GM21381 (cell line): ENCODE measurements at regions not wholly inside any gene's neighbourhood (a gene's known extent, or its start where the extent isn't known, plus 50 kb on each side); places are given as distances from the start of the nearest gene placed in this dataset.

Experiments
- ATAC-seq: cut with Tn5 transposase; IDR thresholded peaks from one replicate; pipeline ENCODE4 v1.9.1; 2021; ENCODE audit warnings: mild to moderate bottlenecking, moderate library complexity; ENCODE audit not compliant: unreplicated experiment

DNA sequence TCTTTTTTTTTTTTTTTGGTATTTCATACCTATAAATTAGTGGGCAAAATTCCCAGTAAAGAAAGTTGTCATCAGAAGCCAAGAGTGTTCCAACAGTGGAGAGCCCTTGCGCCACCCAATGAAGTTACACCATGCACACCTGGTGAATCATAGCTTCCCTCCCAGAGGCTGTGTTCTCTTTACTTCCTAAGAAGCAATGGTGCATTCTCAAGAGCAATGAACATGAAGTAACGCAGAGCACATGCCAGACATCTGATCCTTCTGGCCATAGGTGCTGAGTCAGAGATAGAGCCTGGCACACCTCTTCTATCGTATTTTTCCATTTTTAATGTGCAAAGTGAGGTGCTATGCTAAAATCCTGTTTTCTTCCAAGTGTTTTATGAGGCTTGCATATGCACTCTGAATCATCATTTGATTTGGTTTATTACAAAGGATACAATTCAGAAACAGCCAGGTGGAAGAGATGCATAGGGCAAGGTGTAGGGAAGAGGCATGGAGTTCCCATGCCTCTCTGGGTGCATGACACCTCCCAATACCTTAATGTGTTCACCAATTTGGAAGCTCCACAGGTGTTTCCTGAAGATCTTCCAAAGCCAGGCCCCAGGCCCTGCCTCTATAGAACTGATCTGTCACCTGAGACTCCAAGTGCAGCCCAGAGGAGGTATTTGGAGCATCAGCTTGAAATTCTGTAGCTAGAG is 408.0 kb downstream of the SIPA1L2 start:
- no peak for ATAC-seq

GRCh38 chr1:232218955-232219865 is 410.7 kb downstream of the SIPA1L2 start:
- ATAC-seq: no peak

DNA sequence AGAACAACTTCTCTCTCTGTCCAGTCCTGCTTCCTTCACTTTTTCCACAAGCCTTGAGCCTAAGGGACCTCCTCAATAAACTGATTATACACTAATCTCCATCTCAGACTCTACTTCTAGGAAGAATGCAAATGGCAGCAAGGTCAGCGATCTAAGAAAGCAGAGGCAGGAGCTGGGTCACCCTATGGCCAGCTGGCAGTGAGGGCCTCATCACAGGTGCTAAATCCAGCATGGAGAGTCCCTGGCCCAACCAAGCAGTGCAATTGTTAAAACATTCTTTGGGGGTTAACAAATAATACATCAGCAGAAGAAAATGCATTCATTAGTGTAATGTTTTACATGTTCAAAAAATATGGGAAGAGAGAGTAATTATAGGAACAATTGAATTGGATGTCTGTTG is 416.0 kb downstream of the SIPA1L2 start:
- no peak for ATAC-seq

GRCh38 chr1:232212253-232212652 is 417.7 kb downstream of the SIPA1L2 start:
- ATAC-seq: no peak

DNA sequence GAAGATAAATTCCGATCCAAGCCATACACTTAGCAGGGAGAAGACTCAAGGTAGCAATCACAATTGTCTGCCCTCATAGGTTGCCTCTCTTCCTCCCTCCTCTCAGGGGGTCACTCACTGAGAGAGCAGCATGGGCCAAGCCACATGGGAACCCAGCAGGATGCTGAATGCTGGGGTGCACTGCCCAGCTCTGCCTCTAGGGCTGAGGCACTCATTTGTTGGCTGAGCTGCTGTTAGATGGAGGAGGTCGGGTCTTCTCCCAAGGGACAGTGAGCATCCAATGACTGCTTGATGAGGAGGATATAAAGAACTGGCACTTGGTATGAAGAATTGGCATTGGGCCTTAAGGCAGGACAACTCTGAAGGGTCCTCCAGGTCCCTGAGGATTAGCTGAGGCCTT is 418.8 kb downstream of the SIPA1L2 start:
- peak; percentile 62 for ATAC-seq

DNA sequence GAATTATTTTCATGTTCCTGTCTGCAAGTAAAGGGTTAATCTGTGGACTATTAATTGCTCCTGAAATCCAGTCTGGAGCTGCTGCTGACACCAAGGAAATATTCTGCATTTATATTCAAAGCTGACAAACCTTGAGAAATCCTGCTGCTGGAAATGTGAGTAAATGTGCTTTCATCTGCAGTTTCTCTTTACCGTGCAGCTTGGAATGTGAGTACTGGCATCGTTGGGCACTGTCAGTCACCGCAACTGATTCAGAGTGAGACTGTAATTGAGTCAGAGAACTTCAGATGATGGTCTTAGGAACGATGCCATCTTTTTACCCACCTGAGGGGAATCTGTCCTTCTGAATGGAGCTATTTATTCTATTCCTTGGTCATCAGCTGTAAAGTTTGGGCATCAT is 420.6 kb downstream of the SIPA1L2 start:
- ATAC-seq: no peak

- no peak for ATAC-seq
Measured at GRCh38 chr1:232207073-232207866, 422.7 kb downstream of the SIPA1L2 start.

DNA sequence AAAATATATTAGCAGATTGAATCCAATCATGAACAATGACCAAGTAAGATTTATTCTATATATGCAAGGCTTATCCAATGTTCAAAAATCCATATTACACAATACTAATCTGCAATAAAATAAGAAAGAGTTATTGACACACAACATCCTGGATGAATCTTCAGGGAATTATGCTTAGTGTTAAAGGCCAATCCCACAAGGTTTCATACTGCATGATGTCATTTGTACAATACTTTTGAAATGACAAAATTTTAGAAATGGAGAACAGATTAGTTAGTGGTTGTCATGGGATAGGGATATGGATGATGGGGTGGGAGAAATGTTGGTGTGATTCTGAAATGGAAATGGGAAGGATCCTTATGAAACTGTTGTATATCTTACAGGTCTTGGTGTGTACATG is 425.7 kb downstream of the SIPA1L2 start:
- no peak for ATAC-seq

DNA sequence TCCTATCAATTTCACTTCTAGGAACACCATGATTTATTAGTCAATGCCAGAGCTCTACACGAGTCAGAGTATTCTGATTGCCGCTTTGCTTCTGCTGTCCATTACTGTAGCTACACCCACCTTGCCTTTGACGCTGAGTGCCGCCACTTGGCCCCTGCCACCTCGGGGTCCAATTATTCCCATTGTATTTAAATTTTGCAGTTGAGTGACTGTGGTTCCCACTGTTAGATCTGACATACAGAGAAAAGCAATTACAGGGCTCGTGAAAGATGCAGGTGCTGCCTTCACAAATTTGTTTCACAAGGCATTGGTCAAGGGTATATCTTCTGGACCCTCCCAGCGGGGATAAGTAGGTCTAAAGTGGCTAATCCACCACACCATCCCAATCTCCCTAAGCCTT is 428.9 kb downstream of the SIPA1L2 start:
- ATAC-seq: no peak

DNA sequence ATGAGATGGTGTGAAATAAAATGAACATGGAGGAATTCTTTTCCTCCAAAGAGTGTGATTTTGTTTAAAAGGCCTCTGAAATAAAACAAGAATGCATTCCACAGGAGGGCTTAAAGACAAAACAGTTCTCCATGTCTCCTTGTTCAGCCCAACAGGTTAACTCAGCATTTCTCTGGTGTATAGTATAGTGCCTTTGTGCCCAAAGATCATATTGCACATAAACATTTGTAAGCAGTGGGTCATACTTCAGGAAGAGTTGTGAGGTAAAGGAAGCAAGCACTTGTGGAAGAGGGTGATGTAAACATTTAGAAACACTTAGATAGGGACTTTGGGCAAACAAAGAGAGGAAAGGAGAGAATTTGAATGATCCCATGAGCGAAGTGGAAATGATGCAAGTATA is 433.9 kb downstream of the SIPA1L2 start:
- ATAC-seq: no peak

DNA sequence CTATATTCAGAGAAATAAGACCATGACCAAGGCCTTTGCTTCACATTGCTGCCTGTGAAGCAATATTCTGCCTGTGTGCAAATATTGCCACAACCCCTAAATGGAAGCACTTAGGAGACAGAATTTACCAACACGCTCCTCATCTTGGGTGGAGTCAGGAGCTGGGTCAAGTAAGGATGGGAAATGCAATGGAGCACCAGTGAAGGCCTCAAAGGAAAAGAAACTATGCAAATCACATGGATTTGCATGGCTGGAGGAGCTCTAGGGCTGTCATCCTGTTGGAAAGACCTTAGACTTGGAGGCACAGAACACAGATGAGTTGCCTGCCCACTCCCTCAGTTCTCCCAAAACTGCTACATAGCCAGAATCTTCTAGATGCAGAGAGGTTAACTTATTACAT is 435.5 kb downstream of the SIPA1L2 start:
- no peak for ATAC-seq

DNA sequence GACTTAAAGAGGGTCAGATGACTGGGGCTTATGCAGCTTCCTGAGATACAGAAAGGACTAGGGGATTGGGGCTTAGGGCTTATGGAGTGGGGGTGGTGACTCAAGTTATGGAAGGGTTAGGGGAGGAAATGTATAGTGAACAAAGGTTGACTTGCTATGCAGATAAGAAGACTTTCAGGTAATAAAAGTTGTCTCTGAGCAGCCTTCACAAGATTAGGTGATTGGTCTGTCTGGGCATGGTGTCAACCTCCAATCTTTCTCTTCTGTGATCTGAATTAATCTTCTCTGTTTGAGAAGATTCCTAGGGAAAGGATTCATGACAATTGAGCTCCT is 436.5 kb downstream of the SIPA1L2 start:
- no peak for ATAC-seq

GRCh38 chr1:232192781-232193450 is 437.0 kb downstream of the SIPA1L2 start:
- ATAC-seq: no peak

DNA sequence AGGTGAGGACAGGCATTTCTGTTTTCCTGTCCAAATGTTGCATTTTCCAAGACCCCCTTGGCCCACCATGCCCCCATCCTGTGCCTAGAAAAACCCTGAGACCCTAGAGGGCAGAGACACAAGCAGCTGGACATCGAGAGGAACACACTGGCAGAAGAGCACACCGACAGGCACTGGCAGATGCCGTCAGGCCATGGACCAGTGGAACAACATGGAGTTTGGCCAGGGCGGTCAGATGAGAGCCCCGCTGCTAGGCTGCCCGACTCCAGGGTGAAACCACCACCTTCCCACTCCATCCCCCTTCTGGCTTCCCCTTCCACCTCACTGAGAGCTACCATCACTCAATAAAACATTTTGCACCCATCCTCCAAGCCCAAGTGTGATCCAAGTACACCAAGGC is 438.4 kb downstream of the SIPA1L2 start:
- ATAC-seq: no peak

- ATAC-seq: no peak
Measured at GRCh38 chr1:232188318-232188717, 441.6 kb downstream of the SIPA1L2 start.

DNA sequence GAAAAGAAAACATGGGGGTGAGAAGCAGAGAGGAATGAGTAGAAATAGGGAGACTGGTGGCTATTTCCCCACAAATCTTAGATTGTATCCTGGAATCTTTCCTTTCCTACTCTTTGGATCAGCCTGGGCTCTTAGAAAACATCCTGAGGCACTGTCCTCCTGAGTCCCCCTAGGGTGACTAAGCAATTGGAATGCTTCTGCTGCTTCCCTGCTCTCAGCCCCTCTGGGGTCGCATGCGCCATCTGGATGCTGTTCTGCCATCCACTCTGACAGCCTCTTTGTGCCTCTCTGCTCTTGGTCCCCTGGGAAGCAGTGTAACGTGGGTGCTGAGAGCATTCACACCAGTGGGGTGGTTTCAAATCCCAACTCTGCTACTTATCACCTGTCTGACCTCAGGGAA is 443.0 kb downstream of the SIPA1L2 start:
- no peak for ATAC-seq

DNA sequence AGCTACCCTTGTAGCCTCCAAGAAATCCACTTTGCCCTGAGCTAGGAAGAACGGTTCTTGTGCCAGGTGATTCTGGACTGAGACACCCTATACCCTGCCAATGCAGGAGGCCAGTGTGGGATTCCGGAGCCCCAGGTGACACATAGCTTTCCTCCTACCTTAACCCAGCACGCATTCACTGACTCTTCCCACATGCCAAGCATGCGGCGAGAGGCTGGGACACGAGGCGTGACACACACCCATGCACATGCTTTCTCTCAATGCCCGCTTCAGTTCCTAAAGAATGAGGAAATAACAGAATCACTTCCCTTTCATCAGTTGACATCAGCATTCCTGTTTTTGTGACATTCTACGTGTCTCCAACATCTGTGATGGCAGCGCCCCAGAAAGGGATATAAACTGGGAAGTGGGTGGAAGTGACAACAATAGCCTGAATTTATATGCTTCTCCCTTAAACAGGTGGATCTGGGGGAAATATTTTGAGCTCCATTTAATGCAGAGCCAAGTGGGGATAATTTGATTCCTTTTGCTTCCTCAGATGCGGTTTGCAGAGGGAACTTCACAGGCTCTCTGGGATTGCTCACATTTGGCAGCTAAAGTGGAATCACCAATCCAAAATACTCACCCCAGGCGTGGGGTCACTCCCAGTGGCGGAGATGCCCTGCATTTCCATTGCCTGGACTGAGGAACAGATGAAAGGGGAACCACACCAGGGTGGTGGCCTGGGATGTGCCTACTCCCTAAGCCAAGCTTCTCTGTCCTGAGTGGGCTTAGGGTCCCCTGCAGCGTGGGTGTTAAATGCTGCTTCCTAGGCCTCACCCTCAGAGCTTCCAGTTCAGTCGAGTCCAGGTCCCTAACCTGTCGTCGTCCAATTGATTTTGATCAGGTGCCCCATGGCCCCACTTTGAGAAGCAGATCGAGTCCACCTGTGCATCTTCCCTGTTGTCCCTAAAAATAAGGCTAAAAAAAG is 445.1 kb downstream of the SIPA1L2 start:
- no peak for ATAC-seq

- ATAC-seq: no peak
Measured at GRCh38 chr1:232183802-232184201, 446.1 kb downstream of the SIPA1L2 start.

GRCh38 chr1:232183266-232183800 is 446.6 kb downstream of the SIPA1L2 start:
- ATAC-seq: no peak

GRCh38 chr1:232182236-232182635 is 447.7 kb downstream of the SIPA1L2 start:
- no peak for ATAC-seq
